C4-2B (cell line): ENCODE measurements at regions not wholly inside any gene's neighbourhood (a gene's known extent, or its start where the extent isn't known, plus 50 kb on each side); places are given as distances from the start of the nearest gene placed in this dataset.
"Not testable (repeated sequence)": the region's sequence is repeated elsewhere in the genome, so short reads cannot be mapped to it uniquely, and the experiment has no call there.

Source experiments
- H3K27ac ChIP-seq: fragments of 450-650 bp; 2 replicates; pipeline ENCODE4 v1.5.1; 2017
- ZFX ChIP-seq: fragments of 450-650 bp; IDR thresholded peaks from 2 replicates; pipeline ENCODE4 v1.6.1; 2017
- TF ChIP-seq, protein P1 (sequence below): fragments of 450-650 bp; conservative IDR thresholded peaks from 2 replicates; pipeline ENCODE4 v1.5.1; 2017; ENCODE audit warnings: mild to moderate bottlenecking

DNA sequence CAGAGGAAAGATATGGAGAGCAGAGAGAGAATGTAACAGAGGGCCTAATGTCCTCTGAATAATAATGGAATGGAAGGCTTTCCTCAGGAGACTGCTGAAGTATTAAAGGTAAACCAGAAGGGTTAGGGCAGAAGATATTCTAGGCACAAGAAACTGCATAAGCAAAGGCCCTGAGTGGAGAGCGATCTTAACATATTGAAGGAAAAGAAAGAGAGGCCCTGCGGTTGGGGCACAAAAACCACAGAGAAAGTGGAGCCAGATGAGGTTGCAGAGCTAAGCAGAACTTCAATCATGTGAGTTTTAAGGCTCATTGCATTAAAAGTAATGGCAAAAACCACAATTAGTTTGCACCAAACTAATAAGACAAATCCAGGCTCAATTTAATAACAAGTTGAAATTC, 115.8 kb upstream of the VSTM2A start:
- TF ChIP-seq, protein P1, sequence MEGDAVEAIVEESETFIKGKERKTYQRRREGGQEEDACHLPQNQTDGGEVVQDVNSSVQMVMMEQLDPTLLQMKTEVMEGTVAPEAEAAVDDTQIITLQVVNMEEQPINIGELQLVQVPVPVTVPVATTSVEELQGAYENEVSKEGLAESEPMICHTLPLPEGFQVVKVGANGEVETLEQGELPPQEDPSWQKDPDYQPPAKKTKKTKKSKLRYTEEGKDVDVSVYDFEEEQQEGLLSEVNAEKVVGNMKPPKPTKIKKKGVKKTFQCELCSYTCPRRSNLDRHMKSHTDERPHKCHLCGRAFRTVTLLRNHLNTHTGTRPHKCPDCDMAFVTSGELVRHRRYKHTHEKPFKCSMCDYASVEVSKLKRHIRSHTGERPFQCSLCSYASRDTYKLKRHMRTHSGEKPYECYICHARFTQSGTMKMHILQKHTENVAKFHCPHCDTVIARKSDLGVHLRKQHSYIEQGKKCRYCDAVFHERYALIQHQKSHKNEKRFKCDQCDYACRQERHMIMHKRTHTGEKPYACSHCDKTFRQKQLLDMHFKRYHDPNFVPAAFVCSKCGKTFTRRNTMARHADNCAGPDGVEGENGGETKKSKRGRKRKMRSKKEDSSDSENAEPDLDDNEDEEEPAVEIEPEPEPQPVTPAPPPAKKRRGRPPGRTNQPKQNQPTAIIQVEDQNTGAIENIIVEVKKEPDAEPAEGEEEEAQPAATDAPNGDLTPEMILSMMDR: no peak
- no peak for TF ChIP-seq ZFX
- H3K27ac ChIP-seq: no peak overlapping the region

DNA sequence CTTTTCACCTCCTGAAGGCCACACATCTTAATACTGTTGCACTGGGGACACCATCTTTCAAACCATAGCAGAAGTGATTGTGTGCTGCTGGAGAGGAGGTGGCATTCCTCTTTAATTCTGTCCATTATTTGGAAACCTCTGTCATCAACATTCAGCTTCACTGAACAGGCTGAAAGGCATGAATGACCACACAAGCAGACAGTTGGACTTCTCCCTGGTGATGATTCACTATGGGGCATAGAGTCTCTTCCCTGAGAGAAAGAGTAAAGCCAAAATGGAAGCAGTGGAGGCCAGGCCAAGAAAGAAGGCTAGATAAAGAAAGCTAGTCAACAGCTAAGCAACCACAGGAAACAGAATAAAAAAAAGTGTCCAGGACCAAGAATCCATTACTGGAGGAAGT, 113.1 kb upstream of the VSTM2A start:
- TF ChIP-seq, protein P1: no peak
- TF ChIP-seq ZFX: no peak

DNA sequence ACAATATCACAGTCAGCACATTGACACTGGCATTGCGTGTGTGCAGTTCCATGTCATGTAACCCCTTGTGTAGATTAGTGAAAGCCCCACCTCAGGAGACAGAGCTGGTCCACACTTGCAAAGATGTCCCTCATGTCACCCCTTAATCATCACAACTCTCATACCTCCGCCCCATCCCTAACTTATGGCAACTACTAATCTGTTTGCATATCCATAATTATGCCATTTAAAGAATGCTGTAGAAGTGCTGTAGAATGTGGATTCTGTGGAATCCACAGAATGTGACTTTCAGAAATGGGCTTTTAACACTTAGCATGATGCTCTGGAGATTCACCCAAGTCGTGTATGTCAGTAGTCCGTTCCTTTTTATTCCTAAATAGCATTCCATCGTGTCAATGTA, 102.8 kb upstream of the VSTM2A start:
- TF ChIP-seq ZFX: no peak
- TF ChIP-seq, protein P1: no peak
- H3K27ac ChIP-seq: no peak overlapping the region

More for the DNA sequence above, 113.1 kb upstream of the VSTM2A start:
- H3K27ac ChIP-seq: no peak overlapping the region

DNA sequence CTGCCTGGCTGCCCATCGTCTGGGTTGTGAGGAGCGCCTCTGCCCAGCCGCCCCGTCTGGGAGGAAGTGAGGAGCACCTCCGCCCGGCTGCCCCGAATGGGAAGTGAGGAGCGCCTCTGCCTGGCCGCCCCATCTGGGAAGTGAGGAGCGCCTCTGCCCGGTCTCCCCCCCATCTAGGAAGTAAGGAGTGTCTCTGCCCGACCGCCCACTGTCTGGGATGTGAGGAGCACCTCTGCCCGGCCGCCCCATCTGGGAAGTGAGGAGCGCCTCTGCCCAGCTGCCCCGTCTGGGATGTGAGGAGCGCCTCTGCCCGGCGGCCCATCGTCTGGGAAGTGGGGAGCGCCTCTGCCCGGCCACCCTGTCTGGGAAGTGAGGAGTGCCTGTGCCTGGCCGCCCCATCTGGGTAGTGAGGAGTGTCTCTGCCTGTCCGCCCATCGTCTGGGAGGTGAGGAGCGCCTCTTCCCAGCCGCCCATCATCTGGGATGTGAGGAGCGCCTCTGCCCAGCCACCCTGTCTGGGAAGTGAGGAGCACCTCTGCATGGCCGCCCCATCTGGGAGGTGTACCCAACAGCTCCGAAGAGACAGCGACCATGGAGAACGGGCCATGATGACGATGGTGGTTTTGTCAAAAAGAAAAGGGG, 98.0 kb upstream of the VSTM2A start:
- H3K27ac ChIP-seq: not testable (repeated sequence)

DNA sequence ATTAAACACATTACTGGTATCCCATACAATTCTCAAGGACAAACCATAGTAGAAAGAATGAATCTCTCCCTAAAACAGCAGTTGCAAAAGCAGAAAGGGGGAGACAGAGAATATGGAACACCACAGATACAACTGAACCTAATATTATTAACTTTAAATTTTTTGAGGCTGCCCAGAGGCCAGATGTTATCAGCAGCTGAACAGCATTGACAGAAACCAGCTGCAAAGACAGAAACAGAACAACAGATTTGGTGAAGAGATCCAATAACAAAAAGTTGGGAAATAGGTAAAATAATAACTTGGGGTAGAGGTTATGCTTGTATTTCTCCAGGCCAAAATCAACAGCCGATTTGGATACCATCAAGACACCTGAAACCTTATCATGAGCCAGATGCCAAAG, 89.0 kb upstream of the VSTM2A start:
- not testable (repeated sequence) for H3K27ac ChIP-seq

DNA sequence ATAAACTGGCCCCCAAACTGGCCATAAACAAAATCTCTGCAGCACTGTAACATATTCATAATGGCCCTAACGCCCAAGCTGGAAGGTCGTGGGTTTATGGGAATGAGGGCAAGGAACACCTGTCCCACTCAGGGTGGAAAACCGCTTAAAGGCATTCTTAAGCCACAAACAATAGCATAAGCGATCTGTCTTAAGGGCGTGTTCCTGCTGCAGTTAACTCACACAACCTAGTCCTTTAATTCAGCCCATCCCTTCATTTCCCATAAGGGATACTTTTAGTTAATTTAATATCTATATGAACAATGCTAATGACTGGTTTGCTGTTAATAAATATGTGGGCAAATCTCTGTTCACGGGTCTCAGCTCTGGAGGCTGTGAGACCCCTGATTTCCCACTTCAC, 87.5 kb upstream of the VSTM2A start:
- not testable (repeated sequence) for H3K27ac ChIP-seq

DNA sequence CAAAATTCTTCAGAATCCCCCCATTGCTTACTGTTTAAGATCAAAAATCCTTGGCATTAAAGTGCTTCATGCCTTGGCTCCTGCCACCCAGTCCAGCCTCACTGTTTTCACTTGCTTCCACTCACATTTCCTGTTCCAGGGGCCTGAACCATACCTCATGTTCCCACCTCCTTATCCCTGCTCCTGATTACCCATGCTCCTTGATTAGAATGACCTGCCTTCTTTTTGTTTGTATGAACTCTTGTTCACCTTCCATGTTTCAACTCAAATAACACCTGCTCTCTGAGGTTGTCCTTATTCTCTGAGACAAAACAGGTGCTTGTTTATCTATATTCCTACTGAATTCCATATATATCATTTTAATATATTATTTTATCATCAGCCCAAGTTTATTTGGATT, 77.1 kb upstream of the VSTM2A start:
- H3K27ac ChIP-seq: no peak overlapping the region
- TF ChIP-seq, protein P1: no peak
- no peak for TF ChIP-seq ZFX

DNA sequence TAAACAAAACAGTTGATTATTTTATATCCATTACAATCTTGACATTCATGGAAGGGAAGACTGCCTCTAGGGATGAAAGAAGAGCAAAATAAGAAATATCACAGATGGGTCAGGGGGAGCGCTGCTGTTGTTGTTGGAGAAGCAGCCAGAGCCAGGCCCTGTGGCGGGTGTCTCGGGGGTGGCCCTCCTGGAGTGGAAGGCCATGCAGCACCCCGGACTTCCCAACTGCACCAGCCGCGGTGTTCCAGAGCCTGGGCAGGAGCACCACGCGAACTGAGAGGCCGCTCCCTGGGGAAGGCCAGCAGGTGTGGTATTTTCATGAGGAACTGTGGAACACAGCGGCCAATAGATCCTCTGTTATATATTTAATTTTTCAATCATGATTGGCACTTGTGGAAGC, 72.4 kb upstream of the VSTM2A start:
- no peak overlapping the region for H3K27ac ChIP-seq
- TF ChIP-seq, protein P1: no peak
- TF ChIP-seq ZFX: no peak

DNA sequence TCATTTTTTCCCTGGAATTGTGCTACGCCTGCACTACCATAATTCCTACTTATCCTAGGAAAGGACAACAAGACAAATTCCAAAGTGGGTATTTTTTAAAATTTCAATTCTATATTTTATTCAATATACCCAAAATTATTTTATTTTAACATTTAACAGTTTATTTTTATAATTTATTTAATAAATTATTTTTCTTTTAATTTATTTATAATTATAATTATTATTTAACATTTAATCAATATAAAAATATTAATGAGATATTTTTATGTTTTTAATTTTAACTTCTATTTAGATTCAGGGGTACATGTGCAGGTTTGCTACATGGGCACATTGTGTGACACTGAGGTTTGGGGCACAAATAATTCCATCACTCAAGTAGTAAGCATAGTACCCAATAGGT, 65.6 kb upstream of the VSTM2A start:
- H3K27ac ChIP-seq: no peak overlapping the region
- TF ChIP-seq ZFX: no peak
- TF ChIP-seq, protein P1: no peak
